ENCODE measurements at regions not wholly inside any gene's neighbourhood (a gene's known extent, or its start where the extent isn't known, plus 50 kb on each side); places are given as distances from the start of the nearest gene placed in this dataset.

- TF ChIP-seq CTCF (IDR thresholded peaks at IDR 0.05) (no peak), EZH2 (IDR thresholded peaks at IDR 0.05; ENCODE audit: borderline replicate concordance, insufficient read depth, low read depth, low read length, poor library complexity, severe bottlenecking) (no peak)
Measured at GRCh38 chr9:18256568-18256967, 217.4 kb upstream of the ADAMTSL1 start.

Data from B cell (primary cell).